HCT116 (cell line): ENCODE measurements at regions not wholly inside any gene's neighbourhood (a gene's known extent, or its start where the extent isn't known, plus 50 kb on each side); places are given as distances from the start of the nearest gene placed in this dataset.

Experiments used
- EZH2 ChIP-seq: fragments of 200-600 bp; sonication (generic); IDR thresholded peaks from 2 replicates; pipeline ENCODE4 v1.6.1; 2017; ENCODE audit warnings: antibody characterized with exemption, mixed run types
- JUND ChIP-seq: IDR thresholded peaks from 2 replicates; pipeline ENCODE4 v1.6.1; 2012
- POLR2A ChIP-seq: IDR thresholded peaks from 2 replicates; pipeline ENCODE4 v1.7.0; 2011; ENCODE audit warnings: borderline replicate concordance; ENCODE audit not compliant: insufficient read depth, insufficient read length; ENCODE audit errors: extremely low read depth
- SP1 ChIP-seq: IDR thresholded peaks from 2 replicates; pipeline ENCODE4 v1.6.1; 2012; ENCODE audit warnings: low read depth
- SRF ChIP-seq: IDR thresholded peaks from 2 replicates; pipeline ENCODE4 v1.6.1; 2012; ENCODE audit warnings: low read depth
- TF ChIP-seq, protein P1 (sequence below), 3 experiments: fragments of 200-600 bp in 1 of 3; sonication (generic) in 1 of 3; IDR thresholded peaks in 2 of 3; conservative IDR thresholded peaks in 1 of 3; 2 replicates each; pipeline ENCODE4 v1.5.1; 2012 to 2017; ENCODE audit warnings: low read depth in 2 of 3, low read length in 2 of 3, antibody characterized with exemption in 1 of 3, borderline replicate concordance in 1 of 3, control low read depth in 1 of 3, mild to moderate bottlenecking in 1 of 3, mixed read lengths in 1 of 3, mixed run types in 1 of 3, moderate library complexity in 1 of 3; ENCODE audit not compliant: insufficient read depth in 1 of 3
- TF ChIP-seq, protein P2 (sequence below): IDR thresholded peaks from 2 replicates; pipeline ENCODE4 v1.6.1; 2012
- TF ChIP-seq, protein P3 (sequence below): IDR thresholded peaks from 2 replicates; pipeline ENCODE4 v1.6.1; 2012; ENCODE audit warnings: low read depth

DNA sequence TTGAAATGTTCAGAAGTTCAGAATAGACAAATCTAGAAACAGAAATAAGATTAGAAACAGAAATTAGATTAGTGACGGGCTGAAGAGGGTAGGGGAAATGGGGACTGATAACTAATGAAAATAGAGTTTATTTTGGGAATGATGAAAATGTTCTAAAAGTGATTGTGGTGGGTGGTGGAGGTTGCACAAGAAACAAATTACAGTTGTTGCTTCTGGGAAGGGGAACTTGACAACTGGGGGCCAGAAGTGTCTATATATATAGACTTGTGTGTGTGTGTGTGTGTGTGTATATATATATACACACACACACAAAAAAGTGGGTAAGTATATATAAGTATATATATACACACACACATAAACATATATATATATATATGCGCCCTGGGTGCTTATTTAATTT lies 86.5 kb upstream of the RREB1 start:
- TF ChIP-seq, protein P1, sequence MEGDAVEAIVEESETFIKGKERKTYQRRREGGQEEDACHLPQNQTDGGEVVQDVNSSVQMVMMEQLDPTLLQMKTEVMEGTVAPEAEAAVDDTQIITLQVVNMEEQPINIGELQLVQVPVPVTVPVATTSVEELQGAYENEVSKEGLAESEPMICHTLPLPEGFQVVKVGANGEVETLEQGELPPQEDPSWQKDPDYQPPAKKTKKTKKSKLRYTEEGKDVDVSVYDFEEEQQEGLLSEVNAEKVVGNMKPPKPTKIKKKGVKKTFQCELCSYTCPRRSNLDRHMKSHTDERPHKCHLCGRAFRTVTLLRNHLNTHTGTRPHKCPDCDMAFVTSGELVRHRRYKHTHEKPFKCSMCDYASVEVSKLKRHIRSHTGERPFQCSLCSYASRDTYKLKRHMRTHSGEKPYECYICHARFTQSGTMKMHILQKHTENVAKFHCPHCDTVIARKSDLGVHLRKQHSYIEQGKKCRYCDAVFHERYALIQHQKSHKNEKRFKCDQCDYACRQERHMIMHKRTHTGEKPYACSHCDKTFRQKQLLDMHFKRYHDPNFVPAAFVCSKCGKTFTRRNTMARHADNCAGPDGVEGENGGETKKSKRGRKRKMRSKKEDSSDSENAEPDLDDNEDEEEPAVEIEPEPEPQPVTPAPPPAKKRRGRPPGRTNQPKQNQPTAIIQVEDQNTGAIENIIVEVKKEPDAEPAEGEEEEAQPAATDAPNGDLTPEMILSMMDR (IDR thresholded peaks at IDR 0.05 in 2 of 3, conservative IDR thresholded peaks at IDR 0.05 in 1 of 3; ENCODE audit: borderline replicate concordance in 1 of 3, insufficient read depth in 1 of 3, low read depth in 2 of 3, low read length in 2 of 3), result no peak
- TF ChIP-seq POLR2A (no peak), SP1 (no peak), SRF (no peak), EZH2 (no peak), JUND (no peak)
- TF ChIP-seq, protein P2, sequence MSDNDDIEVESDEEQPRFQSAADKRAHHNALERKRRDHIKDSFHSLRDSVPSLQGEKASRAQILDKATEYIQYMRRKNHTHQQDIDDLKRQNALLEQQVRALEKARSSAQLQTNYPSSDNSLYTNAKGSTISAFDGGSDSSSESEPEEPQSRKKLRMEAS, result no peak
- TF ChIP-seq, protein P3, sequence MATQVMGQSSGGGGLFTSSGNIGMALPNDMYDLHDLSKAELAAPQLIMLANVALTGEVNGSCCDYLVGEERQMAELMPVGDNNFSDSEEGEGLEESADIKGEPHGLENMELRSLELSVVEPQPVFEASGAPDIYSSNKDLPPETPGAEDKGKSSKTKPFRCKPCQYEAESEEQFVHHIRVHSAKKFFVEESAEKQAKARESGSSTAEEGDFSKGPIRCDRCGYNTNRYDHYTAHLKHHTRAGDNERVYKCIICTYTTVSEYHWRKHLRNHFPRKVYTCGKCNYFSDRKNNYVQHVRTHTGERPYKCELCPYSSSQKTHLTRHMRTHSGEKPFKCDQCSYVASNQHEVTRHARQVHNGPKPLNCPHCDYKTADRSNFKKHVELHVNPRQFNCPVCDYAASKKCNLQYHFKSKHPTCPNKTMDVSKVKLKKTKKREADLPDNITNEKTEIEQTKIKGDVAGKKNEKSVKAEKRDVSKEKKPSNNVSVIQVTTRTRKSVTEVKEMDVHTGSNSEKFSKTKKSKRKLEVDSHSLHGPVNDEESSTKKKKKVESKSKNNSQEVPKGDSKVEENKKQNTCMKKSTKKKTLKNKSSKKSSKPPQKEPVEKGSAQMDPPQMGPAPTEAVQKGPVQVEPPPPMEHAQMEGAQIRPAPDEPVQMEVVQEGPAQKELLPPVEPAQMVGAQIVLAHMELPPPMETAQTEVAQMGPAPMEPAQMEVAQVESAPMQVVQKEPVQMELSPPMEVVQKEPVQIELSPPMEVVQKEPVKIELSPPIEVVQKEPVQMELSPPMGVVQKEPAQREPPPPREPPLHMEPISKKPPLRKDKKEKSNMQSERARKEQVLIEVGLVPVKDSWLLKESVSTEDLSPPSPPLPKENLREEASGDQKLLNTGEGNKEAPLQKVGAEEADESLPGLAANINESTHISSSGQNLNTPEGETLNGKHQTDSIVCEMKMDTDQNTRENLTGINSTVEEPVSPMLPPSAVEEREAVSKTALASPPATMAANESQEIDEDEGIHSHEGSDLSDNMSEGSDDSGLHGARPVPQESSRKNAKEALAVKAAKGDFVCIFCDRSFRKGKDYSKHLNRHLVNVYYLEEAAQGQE, result no peak
